Stimulated activated CD4-positive, alpha-beta T cell treated with anti-CD3 and anti-CD28 coated beads, Interleukin-1b, Interleukin-23, amount 100 ng/mL, for 48 hours (primary cell): ENCODE measurements at regions not wholly inside any gene's neighbourhood (a gene's known extent, or its start where the extent isn't known, plus 50 kb on each side); places are given as distances from the start of the nearest gene placed in this dataset.
A peak's percentile ranks its signal among the peaks of the same experiment; 100 is the strongest.
"Not testable (repeated sequence)": the region's sequence is repeated elsewhere in the genome, so short reads cannot be mapped to it uniquely, and the experiment has no call there.

Experiments
- DNase-seq: peaks from one replicate; pipeline ENCODE4 v3.0.0-alpha.2; 2020

GRCh38 chr10:117797296-117797695 is 249.4 kb downstream of the RAB11FIP2 start:
- no peak for DNase-seq

DNA sequence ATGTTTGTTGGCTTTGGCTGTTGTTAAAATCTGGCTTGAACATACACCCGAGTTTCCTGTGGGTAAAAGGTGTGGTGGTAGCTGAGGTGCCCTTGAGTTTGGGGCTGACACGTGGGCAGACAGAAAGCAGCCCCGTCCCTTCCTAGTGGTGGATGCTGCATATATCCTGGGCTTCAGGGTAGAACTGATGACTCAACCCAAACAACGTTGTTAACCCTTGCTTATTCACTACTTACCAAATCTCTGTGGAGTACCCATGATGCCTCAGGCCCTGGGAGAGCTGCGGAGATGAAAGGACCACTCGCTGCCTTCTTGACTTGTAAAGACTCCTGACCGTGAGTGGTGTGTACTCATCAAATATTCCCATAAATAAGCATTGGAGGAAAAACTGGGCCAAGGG is 245.1 kb downstream of the RAB11FIP2 start:
- DNase-seq, result no peak

- DNase-seq, result no peak
Measured at GRCh38 chr10:117804470-117805011, 242.2 kb downstream of the RAB11FIP2 start.

DNA sequence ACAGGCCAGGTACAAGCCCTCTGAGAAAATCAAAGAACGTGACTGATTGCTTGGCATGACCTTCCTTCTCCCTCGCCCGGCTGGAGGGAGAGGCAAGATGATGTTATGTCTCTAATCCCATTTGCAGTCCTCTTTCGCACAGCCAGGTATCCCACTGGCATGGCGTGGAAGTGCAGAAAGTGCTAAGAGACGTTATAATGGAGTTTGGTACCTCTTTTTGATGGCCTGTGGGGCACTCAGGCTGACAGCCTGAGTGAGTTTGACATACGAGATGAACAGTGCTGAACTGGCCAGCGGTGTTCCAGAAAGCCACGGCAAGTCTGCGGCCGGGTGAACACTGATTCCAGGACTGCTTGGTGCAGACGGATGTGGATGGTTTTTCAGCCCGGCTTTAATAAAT is 241.6 kb downstream of the RAB11FIP2 start:
- DNase-seq, result no peak

- no peak for DNase-seq
Measured at GRCh38 chr10:117807441-117807840, 239.3 kb downstream of the RAB11FIP2 start.

DNA sequence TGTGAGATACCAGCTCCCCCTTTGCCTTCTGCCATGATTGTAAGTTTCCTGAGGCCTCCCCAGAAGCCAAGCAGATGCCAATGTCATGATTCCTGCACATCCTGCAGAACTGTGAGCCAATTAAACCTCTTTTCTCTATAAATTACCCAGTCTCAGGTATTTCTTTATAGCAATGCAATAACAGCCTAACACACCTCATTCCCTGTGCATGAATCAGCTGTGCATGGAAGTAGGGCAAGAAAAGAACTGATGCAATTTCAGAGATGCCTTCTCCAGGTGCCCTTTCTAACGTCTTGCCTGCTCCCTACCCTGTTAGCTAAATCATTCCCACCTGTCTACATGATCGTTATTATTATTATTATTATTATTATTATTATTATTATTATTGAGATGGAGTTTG is 230.9 kb downstream of the RAB11FIP2 start:
- DNase-seq, result not testable (repeated sequence)

DNA sequence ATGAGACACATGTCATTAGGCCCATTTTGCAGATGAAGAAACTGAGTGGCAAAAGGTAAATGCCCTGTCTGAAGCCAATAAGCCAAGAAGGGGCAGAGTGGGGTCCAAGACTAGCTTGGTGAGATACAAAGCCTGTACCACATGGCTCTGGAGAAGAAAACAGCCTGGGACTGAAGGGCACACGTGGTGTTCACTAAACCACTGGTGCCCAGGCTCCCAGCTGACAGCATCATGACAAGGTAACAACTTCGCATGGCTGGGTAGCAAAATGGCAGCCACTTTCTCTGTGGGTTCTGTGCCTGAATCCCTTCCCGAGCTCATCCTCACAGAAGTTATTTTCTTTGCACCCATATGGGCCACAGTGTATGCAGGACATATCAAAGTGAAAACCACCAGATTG is 229.6 kb downstream of the RAB11FIP2 start:
- DNase-seq, result no peak

DNA sequence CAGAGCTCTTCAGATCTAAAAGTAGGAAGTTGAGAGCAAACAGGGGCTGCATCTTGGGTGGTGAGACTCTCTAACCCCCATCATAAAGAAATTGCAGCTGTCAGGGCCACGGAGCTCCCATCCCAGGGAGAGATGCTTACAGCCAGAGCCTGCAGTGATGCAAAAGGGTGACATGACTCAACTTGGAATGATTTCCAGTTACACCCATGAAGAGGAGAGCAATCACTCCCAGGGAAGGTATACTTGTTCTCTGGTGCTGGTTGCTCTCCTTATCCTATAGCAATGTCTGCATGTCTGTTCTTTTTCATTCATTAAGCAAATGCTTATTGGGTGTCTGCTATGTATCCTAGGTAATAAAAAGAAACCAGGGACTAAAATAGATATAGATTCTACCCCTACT is 228.0 kb downstream of the RAB11FIP2 start:
- no peak for DNase-seq

- DNase-seq, result no peak
Measured at GRCh38 chr10:117819304-117819703, 227.4 kb downstream of the RAB11FIP2 start.

DNA sequence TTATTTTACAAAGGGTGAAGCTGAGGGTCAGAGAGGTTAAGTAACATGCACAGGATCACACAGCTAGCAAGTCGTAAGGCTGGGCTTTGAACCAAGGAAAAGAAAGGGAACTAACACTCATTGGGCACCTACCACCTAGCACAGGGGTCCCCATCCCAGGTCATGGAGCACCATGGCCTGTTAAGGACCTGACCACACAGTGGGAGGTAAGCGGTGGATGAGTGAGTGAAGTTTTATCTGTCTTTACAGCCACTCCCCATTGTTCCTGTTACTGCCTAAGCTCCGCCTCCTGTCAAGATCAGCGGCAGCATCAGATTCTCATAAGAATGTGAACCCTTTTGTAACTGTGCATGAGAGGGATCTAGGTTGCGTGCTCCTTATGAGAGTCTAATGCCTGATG is 222.8 kb downstream of the RAB11FIP2 start:
- no peak for DNase-seq

GRCh38 chr10:117830205-117830604 is 216.5 kb downstream of the RAB11FIP2 start:
- DNase-seq, result no peak

DNA sequence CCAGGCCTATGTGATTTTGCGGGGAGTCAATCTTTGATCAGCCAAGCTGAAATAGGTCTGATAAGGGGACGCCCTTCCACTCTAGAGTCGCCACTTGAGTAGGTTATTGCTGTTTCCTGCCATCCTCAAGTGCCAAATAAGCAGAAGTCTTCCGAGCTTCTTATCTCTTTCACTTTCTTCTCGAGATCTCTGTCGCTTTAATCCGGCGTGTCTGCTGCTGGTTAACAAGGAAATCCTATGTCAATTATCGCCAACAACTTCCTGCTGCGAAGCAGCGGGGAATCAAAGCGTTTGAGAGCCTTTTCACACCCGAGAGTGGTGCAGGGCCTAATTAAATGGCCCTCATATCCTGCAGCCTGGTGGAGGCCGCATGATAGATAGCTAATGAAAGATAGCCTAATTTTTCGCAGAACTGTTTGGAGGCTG is 215.9 kb downstream of the RAB11FIP2 start:
- DNase-seq, result peak; percentile 8

GRCh38 chr10:117838500-117839498 is 207.9 kb downstream of the RAB11FIP2 start:
- not testable (repeated sequence) for DNase-seq

GRCh38 chr10:117856426-117856825 is 190.3 kb downstream of the RAB11FIP2 start:
- DNase-seq, result not testable (repeated sequence)

- DNase-seq, result no peak
Measured at GRCh38 chr10:117860135-117860534, 186.6 kb downstream of the RAB11FIP2 start.

- no peak for DNase-seq
Measured at GRCh38 chr10:117860823-117861222, 185.9 kb downstream of the RAB11FIP2 start.

DNA sequence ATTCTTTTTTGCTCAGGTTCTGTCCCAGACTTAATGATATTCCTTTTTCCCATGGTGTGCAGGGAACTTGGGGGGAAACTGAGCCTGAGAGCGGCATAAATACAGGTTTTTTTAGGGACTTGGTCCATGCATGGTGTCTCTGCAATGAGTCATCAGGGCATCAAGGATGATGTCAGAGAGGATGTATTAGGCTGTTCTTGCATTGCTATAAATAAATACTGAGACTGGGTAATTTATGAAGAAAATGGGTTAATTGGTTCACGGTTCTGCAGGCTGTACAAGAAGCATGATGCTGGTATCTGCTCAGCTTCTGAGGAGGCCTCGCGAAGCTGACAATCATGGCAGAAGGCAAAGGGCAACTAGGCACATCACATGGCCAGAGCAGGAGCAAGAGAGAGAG is 185.4 kb downstream of the RAB11FIP2 start:
- no peak for DNase-seq

- no peak for DNase-seq
Measured at GRCh38 chr10:117863771-117864170, 183.0 kb downstream of the RAB11FIP2 start.

GRCh38 chr10:117865945-117866344 is 180.8 kb downstream of the RAB11FIP2 start:
- no peak for DNase-seq

DNA sequence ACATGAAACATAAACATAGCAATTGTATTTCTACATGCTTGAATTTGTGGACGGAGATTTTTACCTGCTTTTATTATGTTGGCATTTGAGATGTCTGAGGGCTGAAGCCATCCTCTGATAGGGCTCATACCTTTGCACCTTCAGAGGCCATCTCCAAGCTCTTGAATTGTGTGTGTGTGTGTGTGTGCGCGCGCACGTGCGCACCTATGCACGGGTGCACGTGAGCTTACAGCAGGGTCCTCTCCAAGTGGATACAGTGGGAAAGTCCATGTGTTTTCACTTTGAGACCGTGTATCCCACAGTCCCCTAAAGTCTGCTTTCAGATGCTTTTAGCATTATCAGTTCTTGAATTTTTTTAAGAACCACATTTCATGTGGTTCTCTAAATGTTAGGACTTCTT is 178.6 kb downstream of the RAB11FIP2 start:
- no peak for DNase-seq

- no peak for DNase-seq
Measured at GRCh38 chr10:117875793-117876192, 170.9 kb downstream of the RAB11FIP2 start.

GRCh38 chr10:117876210-117876609 is 170.5 kb downstream of the RAB11FIP2 start:
- DNase-seq, result no peak

GRCh38 chr10:117878626-117879025 is 168.1 kb downstream of the RAB11FIP2 start:
- no peak for DNase-seq

GRCh38 chr10:117884093-117884492 is 162.6 kb downstream of the RAB11FIP2 start:
- no peak for DNase-seq
